ENCODE measurements at regions not wholly inside any gene's neighbourhood (a gene's known extent, or its start where the extent isn't known, plus 50 kb on each side); places are given as distances from the start of the nearest gene placed in this dataset.

- Histone ChIP-seq H3K4me1 (ENCODE audit: insufficient read depth, low read length) (no peaks in the 10 kb centered on the region), H3K27me3 (ENCODE audit: control insufficient read depth in 1 of 2, insufficient read depth in 2 of 2, low read length in 2 of 2) (no peaks in the 10 kb centered on the region), H3K79me2 (ENCODE audit: insufficient read depth, low read length) (no peaks in the 10 kb centered on the region), H3K36me3 (replicated peaks in 1 of 2; ENCODE audit: control insufficient read depth in 1 of 2, insufficient read depth in 2 of 2, low read length in 2 of 2) (no peaks in the 10 kb centered on the region), H3K9me3 (ENCODE audit: low read length) (no peaks in the 10 kb centered on the region; the same call in 1 of the 2 replicates), H3K4me3 (replicated peaks in 1 of 3; ENCODE audit: insufficient read depth in 1 of 3, low read depth in 2 of 3, low read length in 3 of 3) (no peak overlapping the region), H2AFZ (ENCODE audit: low read length) (no peak overlapping the region), H3K4me2 (ENCODE audit: low read depth, low read length) (no peak overlapping the region), H3K27ac (ENCODE audit: extremely low read length, insufficient read depth, low read length) (no peak overlapping the region), H3K9ac (ENCODE audit: insufficient read depth, low read depth, low read length) (no peak overlapping the region), H4K20me1 (ENCODE audit: insufficient read depth, low read length) (no peaks in the 10 kb centered on the region)
- no TSS peak for BruUV-seq (replicated peaks)
- in situ Hi-C loops (cut with HindIII; ENCODE audit: extremely low pct_ligation_motif_present, low pct_unique_long_range_greater_than_20kb) (no loop called here), intact Hi-C loops (cut with micrococcal nuclease; ENCODE audit: unreplicated experiment) (no loop called here)
- CTCF ChIA-PET (ENCODE audit: low intra/inter-chr PET ratio, low total read pairs): no interaction called here
- ATAC-seq (no peak), DNase-seq (ENCODE audit: low spot score) (no peak), FAIRE-seq (no peak)
- POLR2A ChIA-PET: no interaction called here
- TF ChIP-seq MTF2 (CRISPR knock-in tag; IDR thresholded peaks at IDR 0.05; ENCODE audit: borderline replicate concordance): no peak
- no peak for TF ChIP-seq ZSCAN20 (CRISPR knock-in tag; IDR thresholded peaks at IDR 0.05; ENCODE audit: borderline replicate concordance)
- no peak for TF ChIP-seq KLF11 (CRISPR knock-in tag; IDR thresholded peaks at IDR 0.05)
- no peak for TF ChIP-seq ATF7 (IDR thresholded peaks at IDR 0.05)
- TF ChIP-seq ATF7 (CRISPR knock-in tag; IDR thresholded peaks at IDR 0.05): no peak
- no peak for TF ChIP-seq THRA (CRISPR knock-in tag; IDR thresholded peaks at IDR 0.05; ENCODE audit: borderline replicate concordance)
- no peak for TF ChIP-seq ZNF329 (CRISPR knock-in tag; IDR thresholded peaks at IDR 0.05; ENCODE audit: low read depth)
- no peak for TF ChIP-seq NR2C2 (CRISPR knock-in tag; IDR thresholded peaks at IDR 0.05; ENCODE audit: borderline replicate concordance)
- no peak for TF ChIP-seq ZFP36L1 (CRISPR knock-in tag; IDR thresholded peaks at IDR 0.05)
- no peak for TF ChIP-seq ZSCAN21 (CRISPR knock-in tag; IDR thresholded peaks at IDR 0.05; ENCODE audit: borderline replicate concordance)
- TF ChIP-seq ZNF331 (CRISPR knock-in tag; IDR thresholded peaks at IDR 0.05): no peak
- TF ChIP-seq SIN3B (IDR thresholded peaks at IDR 0.05; ENCODE audit: low read length): no peak
- WGBS (ENCODE audit: low lambda C conversion rate): 11% methylated on average over 1 of the region's 1 CpG
Measured at GRCh38 chr4:66429276-66429675, 759.0 kb upstream of the EPHA5 start.

Measured in HepG2 (cell line).